ENCODE measurements at regions not wholly inside any gene's neighbourhood (a gene's known extent, or its start where the extent isn't known, plus 50 kb on each side); places are given as distances from the start of the nearest gene placed in this dataset.
"Not testable (repeated sequence)": the region's sequence is repeated elsewhere in the genome, so short reads cannot be mapped to it uniquely, and the experiment has no call there.

DNA sequence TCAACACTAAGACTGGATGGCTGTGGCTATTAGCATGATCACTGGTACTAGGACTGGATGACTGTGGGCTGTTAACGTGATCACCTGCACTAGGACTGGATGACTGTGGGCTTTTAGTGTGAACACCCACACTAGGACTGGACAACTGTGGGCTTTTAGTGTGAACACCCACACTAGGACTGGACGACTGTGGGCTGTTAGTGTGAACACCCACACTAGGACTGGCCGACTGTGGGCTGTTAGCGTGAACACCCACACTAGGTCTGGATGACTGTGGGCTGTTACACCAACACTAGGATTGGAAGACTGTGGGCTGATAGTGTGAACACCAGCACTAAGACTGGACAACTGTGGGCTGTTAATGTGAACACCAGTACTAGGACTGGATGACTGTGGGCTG is 329.2 kb downstream of the OSTF1 start:
- no peak for DNase-seq

- DNase-seq: no peak
Measured at GRCh38 chr9:75418518-75418917, 330.2 kb downstream of the OSTF1 start.

DNA sequence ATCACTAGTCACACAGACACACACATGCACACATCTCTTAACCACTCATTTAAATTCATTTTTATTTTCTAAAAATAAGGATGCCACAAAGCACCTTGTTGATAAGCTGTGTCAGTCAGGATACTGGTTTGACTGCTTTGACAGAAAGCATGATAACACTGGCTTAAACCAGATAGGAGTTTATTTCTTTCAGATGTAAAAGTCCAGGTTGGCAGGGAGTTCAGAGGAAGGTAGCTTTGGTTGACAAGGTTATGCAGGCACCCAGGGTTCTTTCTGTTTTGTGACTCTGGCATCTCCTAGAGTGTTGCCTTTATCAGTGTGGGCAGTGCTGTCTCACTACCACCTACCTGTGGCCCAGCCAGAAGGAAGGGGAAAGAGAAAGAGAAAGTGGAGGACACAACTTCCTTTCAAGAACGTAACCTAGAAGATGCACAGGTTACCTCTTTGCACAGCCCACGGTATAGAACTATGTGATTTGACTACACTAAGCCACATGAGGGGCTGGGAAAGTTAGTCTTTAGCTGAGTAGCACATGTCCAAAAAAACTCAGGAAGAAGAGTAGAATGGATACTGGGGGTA is 334.7 kb downstream of the OSTF1 start:
- DNase-seq: no peak

DNA sequence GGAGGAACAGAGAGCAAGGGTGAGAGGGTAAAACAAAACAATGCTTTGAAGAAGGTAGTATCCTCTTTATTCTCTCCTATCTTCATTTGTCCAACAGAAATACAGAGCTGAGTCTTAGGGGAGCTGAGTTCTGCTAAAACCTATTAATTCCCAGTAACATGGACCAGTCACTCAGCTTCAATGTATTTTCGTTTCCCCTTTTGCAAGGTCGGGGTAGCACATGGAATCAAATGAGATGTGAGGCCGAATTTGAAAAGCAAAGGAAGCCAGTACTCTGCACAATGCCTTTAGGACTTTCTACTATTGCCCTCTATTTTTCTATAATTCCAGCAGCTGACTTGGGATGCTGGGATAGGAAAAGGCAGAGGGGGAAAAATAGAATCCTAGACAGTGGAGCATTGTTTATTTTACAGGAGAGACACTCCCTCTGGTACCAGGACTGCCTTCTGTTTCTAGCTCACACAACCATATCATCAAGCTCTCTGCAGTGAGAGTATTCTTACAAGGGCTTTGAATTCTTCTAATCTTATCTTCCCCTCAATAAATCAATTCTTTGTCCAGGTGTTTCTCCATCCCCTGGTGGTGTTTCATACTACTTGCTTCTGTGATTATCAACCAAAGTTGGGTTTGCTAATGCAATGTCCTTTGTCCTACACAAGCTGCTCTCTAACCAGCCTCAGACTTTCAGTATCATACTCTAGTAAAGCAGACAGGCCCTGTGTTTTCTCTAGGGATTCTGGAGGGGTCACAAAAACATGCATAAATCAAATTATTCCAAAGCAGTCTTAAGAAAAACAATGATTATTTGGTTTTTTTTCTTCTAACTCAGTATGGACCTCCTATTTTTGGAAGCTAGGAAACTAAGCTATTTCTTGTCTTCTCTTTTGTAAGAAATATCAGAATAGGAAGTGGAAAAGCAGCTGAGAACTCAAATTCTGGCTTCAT is 341.5 kb downstream of the OSTF1 start:
- DNase-seq: no peak

DNA sequence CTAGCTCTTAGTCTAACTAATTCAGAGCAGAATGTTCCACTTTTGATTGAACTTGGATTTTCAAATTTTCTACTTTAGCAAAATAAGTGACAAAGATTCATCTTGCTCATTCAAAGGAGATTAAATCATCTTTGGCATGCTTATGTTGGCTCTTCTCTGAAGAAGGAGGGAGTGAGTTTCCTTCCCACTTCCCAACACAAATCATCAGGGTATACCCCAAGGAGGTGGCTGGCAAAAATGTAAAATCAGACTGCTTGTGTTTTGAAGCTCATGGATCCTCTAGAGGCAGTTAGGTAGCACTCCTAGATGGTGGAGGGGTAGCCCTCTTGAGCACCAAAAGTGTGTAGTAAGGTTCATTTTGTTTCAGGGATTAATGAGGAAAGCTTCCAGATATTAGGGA is 343.1 kb downstream of the OSTF1 start:
- no peak for DNase-seq

GRCh38 chr9:75432386-75432785 is 344.1 kb downstream of the OSTF1 start:
- no peak for DNase-seq

- DNase-seq: no peak
Measured at GRCh38 chr9:75432888-75433287, 344.6 kb downstream of the OSTF1 start.

GRCh38 chr9:75438716-75439115 is 350.4 kb downstream of the OSTF1 start:
- DNase-seq: no peak

GRCh38 chr9:75440914-75441313 is 352.6 kb downstream of the OSTF1 start:
- DNase-seq: no peak

DNA sequence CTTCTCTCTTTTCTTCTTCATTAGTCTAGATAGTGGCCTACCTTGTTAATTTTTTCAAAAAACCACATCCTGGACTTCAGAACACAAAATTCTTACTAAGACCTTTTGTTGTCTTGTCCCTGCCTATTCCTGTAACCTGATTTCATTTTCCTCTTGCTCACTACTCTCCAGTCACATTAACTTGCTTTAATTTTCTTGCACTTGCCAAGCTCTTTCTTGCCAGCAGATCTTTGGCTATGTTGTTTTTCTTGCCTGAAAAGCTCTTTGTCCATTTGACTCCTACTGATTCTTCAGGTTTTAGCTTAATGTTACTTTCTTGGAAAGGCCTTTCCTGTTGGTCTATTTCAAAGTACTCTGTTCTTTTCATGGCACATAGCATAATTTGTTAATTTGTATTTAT is 356.8 kb downstream of the OSTF1 start:
- no peak for DNase-seq

GRCh38 chr9:75447281-75447680 is 359.0 kb downstream of the OSTF1 start:
- DNase-seq: no peak

DNA sequence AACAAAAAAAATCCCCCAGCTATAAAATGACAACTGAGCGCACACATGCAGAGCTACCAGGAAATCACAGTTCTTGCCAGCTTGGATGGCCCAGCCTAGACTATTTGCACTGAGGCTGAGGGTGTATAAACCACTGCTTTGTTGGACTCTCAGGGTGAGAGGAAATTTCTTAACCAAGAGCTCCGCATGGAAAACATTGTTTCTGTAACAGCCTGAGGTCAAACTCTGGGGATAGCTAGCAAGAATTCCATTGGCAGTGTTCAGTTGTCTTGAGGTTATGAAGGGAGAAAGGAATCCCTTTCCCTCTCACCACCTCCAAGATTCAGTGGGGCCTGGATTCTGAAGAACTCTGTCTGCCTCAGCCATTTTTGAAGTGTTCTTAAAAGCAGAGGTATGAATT is 360.0 kb downstream of the OSTF1 start:
- no peak for DNase-seq

- no peak for DNase-seq
Measured at GRCh38 chr9:75448955-75449354, 360.6 kb downstream of the OSTF1 start.

GRCh38 chr9:75451045-75451444 is 362.7 kb downstream of the OSTF1 start:
- no peak for DNase-seq

DNA sequence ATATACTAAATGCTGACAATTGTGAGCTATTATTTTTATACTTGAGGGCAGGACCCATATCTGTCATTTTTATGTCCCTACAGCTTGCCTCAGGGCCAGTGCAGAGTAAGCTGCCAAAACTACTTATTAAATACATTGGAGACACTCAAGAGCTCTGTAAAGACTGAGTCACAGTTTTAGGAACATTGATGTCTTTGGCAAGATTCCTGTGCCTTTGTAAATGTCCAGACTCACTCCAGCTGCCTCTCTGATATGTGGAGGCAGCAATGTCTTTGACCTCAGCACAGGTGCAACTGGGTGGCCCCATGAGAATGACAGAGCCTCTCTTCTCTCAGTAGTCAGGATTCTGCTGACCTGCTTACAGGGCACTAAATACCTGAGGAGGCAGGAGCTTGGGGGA is 363.2 kb downstream of the OSTF1 start:
- no peak for DNase-seq

- DNase-seq: no peak
Measured at GRCh38 chr9:75452512-75452911, 364.2 kb downstream of the OSTF1 start.

GRCh38 chr9:75454043-75454442 is 365.7 kb downstream of the OSTF1 start:
- DNase-seq: no peak

DNA sequence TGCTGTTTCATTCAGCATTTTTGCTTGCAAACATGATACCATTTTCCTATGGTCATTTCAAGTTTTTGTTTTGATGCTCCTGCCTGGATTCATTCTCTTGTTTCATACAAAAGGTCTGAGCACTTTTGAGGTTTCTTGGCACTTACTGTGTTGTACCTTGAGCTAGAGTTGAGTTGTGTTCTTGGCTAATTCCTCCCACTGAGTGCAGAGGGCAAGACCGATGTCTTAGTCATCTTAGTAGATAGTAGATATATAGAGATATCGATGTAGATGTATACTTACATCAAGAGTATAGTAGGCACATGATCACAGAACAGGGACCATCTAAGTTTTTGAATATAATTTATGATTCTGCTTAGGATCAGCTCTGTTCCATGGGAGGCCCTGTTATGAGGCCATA is 366.6 kb downstream of the OSTF1 start:
- DNase-seq: no peak

DNA sequence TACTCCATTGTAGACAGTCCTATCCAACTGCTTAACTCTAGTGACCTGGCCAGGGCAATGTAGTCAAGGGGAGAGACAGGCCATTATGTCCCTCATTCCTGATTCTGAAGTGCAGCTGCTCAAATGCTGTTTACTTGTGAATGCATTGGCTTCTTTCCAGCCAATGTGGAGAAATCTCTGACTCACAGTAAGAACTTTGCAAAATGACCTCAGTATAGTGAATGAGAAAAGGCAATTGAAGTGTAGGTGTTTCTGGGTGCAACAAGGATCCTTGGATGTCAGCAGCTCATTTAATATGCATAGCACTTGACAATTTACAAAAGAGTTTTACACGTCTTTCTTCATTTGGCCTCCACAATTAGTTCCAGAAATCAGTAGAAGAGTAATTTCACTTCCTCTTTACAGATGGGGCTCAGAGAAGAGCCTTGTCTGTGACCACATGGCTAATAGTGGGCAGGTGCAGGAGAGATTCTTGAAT is 367.2 kb downstream of the OSTF1 start:
- no peak for DNase-seq

DNA sequence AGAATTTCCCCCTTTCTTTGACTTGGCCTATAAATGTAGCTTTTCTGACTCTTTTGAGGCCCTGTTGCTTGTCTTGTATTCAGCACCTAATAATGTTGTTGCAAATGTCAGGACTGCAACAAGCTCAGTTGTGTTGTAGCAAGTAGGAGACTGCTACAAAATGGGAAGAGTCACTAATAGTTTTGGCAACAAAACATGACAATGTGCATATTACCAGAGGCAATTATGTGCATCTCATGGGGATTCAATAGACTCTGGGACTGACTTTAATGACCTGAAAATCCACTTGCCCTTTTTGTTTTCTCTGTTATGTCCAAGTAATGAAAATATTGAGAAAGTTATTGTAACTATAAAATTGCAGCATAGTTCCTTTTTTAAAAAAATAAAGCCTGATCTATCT is 368.4 kb downstream of the OSTF1 start:
- DNase-seq: no peak

DNA sequence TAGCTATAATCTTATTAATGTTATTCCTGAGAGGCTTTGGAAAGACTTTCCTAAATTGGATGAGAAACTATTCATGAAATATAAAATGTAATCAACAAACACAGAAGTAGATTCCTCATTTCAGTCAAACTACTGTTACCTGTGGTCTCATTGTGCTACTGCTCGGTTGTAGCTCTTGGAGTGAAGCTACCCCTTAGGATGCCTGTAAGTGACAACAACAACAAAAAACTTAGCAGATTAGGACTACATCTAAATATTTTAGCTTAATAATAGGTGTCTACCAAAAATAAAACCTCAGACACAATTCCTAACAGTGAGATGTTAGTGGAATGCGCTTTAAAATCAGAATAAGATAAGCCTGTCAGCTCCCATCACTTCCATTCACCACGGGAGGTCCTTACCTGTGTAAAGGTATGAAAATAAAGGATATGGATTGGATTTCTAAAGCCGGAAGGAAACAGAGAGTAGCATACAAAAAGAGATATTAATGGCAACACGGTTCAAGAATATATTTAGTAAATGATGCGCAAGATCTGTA is 369.2 kb downstream of the OSTF1 start:
- DNase-seq: no peak

- DNase-seq: not testable (repeated sequence)
Measured at GRCh38 chr9:75459311-75459710, 371.0 kb downstream of the OSTF1 start.

GRCh38 chr9:75461183-75461582 is 372.9 kb downstream of the OSTF1 start:
- no peak for DNase-seq

- no peak for DNase-seq
Measured at GRCh38 chr9:75462866-75463265, 374.6 kb downstream of the OSTF1 start.
